HG03175 (cell line): ENCODE measurements at regions not wholly inside any gene's neighbourhood (a gene's known extent, or its start where the extent isn't known, plus 50 kb on each side); places are given as distances from the start of the nearest gene placed in this dataset.
"Not testable (repeated sequence)": the region's sequence is repeated elsewhere in the genome, so short reads cannot be mapped to it uniquely, and the experiment has no call there.

Source experiments
- ATAC-seq: cut with Tn5 transposase; IDR thresholded peaks from one replicate; pipeline ENCODE4 v1.9.1; 2021; ENCODE audit warnings: mild to moderate bottlenecking, moderate library complexity; ENCODE audit not compliant: unreplicated experiment

- ATAC-seq = no peak
Observed at GRCh38 chr13:67977066-67977465, 746.9 kb upstream of the PCDH9 start.

- ATAC-seq = no peak
Observed at GRCh38 chr13:67971291-67971690, 741.2 kb upstream of the PCDH9 start.

GRCh38 chr13:67967031-67967430 lies 736.9 kb upstream of the PCDH9 start:
- no peak for ATAC-seq

GRCh38 chr13:67966065-67966464 lies 735.9 kb upstream of the PCDH9 start:
- no peak for ATAC-seq

GRCh38 chr13:67964986-67965385 lies 734.9 kb upstream of the PCDH9 start:
- ATAC-seq = no peak

- no peak for ATAC-seq
Observed at GRCh38 chr13:67964091-67964490, 734.0 kb upstream of the PCDH9 start.

- no peak for ATAC-seq
Observed at GRCh38 chr13:67961331-67961730, 731.2 kb upstream of the PCDH9 start.

GRCh38 chr13:67951431-67951830 lies 721.3 kb upstream of the PCDH9 start:
- ATAC-seq = no peak

- no peak for ATAC-seq
Observed at GRCh38 chr13:67950603-67951002, 720.5 kb upstream of the PCDH9 start.

GRCh38 chr13:67946131-67946530 lies 716.0 kb upstream of the PCDH9 start:
- no peak for ATAC-seq

GRCh38 chr13:67943116-67943515 lies 713.0 kb upstream of the PCDH9 start:
- no peak for ATAC-seq

GRCh38 chr13:67935626-67936025 lies 705.5 kb upstream of the PCDH9 start:
- ATAC-seq = no peak

GRCh38 chr13:67934617-67935330 lies 704.6 kb upstream of the PCDH9 start:
- no peak for ATAC-seq

- no peak for ATAC-seq
Observed at GRCh38 chr13:67932991-67933390, 702.9 kb upstream of the PCDH9 start.

- no peak for ATAC-seq
Observed at GRCh38 chr13:67917291-67917987, 687.3 kb upstream of the PCDH9 start.

- ATAC-seq = no peak
Observed at GRCh38 chr13:67916650-67917049, 686.5 kb upstream of the PCDH9 start.

GRCh38 chr13:67914535-67914934 lies 684.4 kb upstream of the PCDH9 start:
- no peak for ATAC-seq

GRCh38 chr13:67902960-67903359 lies 672.8 kb upstream of the PCDH9 start:
- ATAC-seq = not testable (repeated sequence)

GRCh38 chr13:67880916-67881315 lies 650.8 kb upstream of the PCDH9 start:
- ATAC-seq = no peak

- ATAC-seq = no peak
Observed at GRCh38 chr13:67878376-67878775, 648.2 kb upstream of the PCDH9 start.

GRCh38 chr13:67877031-67877430 lies 646.9 kb upstream of the PCDH9 start:
- no peak for ATAC-seq

GRCh38 chr13:67867206-67867605 lies 637.1 kb upstream of the PCDH9 start:
- ATAC-seq = no peak

GRCh38 chr13:67860315-67860714 lies 630.2 kb upstream of the PCDH9 start:
- no peak for ATAC-seq
